Choroid plexus epithelial cell (primary cell): ENCODE measurements at regions not wholly inside any gene's neighbourhood (a gene's known extent, or its start where the extent isn't known, plus 50 kb on each side); places are given as distances from the start of the nearest gene placed in this dataset.

Experiments
- DNase-seq: peaks from one replicate; pipeline ENCODE4 v3.0.0-alpha.2; 2010; ENCODE audit warnings: low read depth
- H3K4me3 ChIP-seq: 2 replicates; pipeline ENCODE4 v1.5.1; 2011; ENCODE audit warnings: low read depth, mild to moderate bottlenecking, control low read depth, low read length, moderate library complexity
- CTCF ChIP-seq: conservative IDR thresholded peaks from 2 replicates; pipeline ENCODE4 v1.5.1; 2011; ENCODE audit warnings: low read depth, mild to moderate bottlenecking, control low read depth, inconsistent platforms, low read length, moderate library complexity

- no peak overlapping the region for H3K4me3 ChIP-seq
- DNase-seq, result peak; percentile 49
- TF ChIP-seq CTCF, result no peak
Measured at GRCh38 chr1:47547753-47548573, 110.1 kb downstream of the FOXD2 start.

- no peak for TF ChIP-seq CTCF
Measured at GRCh38 chr1:47548637-47549036, 110.8 kb downstream of the FOXD2 start.

GRCh38 chr1:47549532-47549931 is 111.7 kb downstream of the FOXD2 start:
- no peak overlapping the region for H3K4me3 ChIP-seq
- peak; percentile 9 for TF ChIP-seq CTCF
- DNase-seq, result no peak

More at GRCh38 chr1:47548637-47549036, 110.8 kb downstream of the FOXD2 start:
- DNase-seq, result no peak
- no peak overlapping the region for H3K4me3 ChIP-seq

GRCh38 chr1:47550929-47551328 is 113.1 kb downstream of the FOXD2 start:
- no peak for DNase-seq
- TF ChIP-seq CTCF, result no peak
- no peak overlapping the region for H3K4me3 ChIP-seq

- no peak overlapping the region for H3K4me3 ChIP-seq
- DNase-seq, result no peak
- no peak for TF ChIP-seq CTCF
Measured at GRCh38 chr1:47551971-47552528, 114.2 kb downstream of the FOXD2 start.

- no peak for DNase-seq
- no peak overlapping the region for H3K4me3 ChIP-seq
- no peak for TF ChIP-seq CTCF
Measured at GRCh38 chr1:47554082-47554481, 116.2 kb downstream of the FOXD2 start.

GRCh38 chr1:47554901-47555300 is 117.1 kb downstream of the FOXD2 start:
- DNase-seq, result peak; percentile 80

More at GRCh38 chr1:47554901-47555300, 117.1 kb downstream of the FOXD2 start:
- TF ChIP-seq CTCF, result no peak
- no peak overlapping the region for H3K4me3 ChIP-seq
